IMR-90 (cell line): ENCODE measurements at regions not wholly inside any gene's neighbourhood (a gene's known extent, or its start where the extent isn't known, plus 50 kb on each side); places are given as distances from the start of the nearest gene placed in this dataset.

Source experiments
- ATAC-seq: fragments of 200-7000 bp; cut with Tn5 transposase; 2 replicates; pipeline ENCODE4 v1.9.1; 2020; ENCODE audit warnings: low read depth, mild to moderate bottlenecking, moderate library complexity
- BruUV-seq: library from RNA; stranded (reverse); fragments of 400-500 nt; replicated peaks from 2 replicates; lab custom pipeline; 2021; lab: Mats Ljungman, UMichigan
- CTCF ChIA-PET: fragments of 300-600 bp; formaldehyde crosslinking; extraction: SDS; loops from one replicate; lab custom pipeline; 2021; ENCODE audit warnings: antibody characterized with exemption; lab: Yijun Ruan, JAX
- POLR2A ChIA-PET: fragments of 300-600 bp; sonication (Branson Sonifier 250); formaldehyde crosslinking; loops from one replicate; lab custom pipeline; 2022; ENCODE audit warnings: antibody characterized with exemption; ENCODE audit not compliant: unreplicated experiment; lab: Charles Lee
- DNase-seq: peaks from one replicate; pipeline ENCODE4 v3.0.0; 2013
- H2AFZ ChIP-seq: replicated peaks from 2 replicates; pipeline ENCODE3; 2013; ENCODE audit warnings: low read length, mild to moderate bottlenecking; ENCODE audit not compliant: poor library complexity
- H2AK5ac ChIP-seq: 2 replicates; pipeline ENCODE4 v1.6.1; 2013; ENCODE audit warnings: low read depth, low read length, inconsistent platforms
- H2AK9ac ChIP-seq: replicated peaks from 2 replicates; pipeline ENCODE3; 2013; ENCODE audit warnings: mild to moderate bottlenecking, low read depth, low read length, moderate library complexity; ENCODE audit not compliant: poor library complexity
- H2BK120ac ChIP-seq: 2 replicates; pipeline ENCODE4 v1.6.1; 2013; ENCODE audit warnings: low read depth, low read length, inconsistent platforms
- H2BK15ac ChIP-seq: 3 replicates; pipeline ENCODE4 v1.6.1; 2013; ENCODE audit warnings: low read depth, low read length, inconsistent platforms
- H2BK20ac ChIP-seq: 2 replicates; pipeline ENCODE4 v1.6.1; 2013; ENCODE audit warnings: low read depth, mild to moderate bottlenecking, inconsistent platforms, low read length, moderate library complexity
- H2BK5ac ChIP-seq: 2 replicates; pipeline ENCODE4 v1.6.1; 2013; ENCODE audit warnings: mild to moderate bottlenecking, low read depth, low read length, inconsistent platforms; ENCODE audit not compliant: poor library complexity, severe bottlenecking
- H3K14ac ChIP-seq: replicated peaks from 2 replicates; pipeline ENCODE4 v1.6.1; 2013; ENCODE audit warnings: low read depth, low read length, inconsistent platforms
- H3K18ac ChIP-seq: 2 replicates; pipeline ENCODE4 v1.6.1; 2013; ENCODE audit warnings: low read depth, low read length, control low read depth
- H3K23ac ChIP-seq: 2 replicates; pipeline ENCODE4 v1.6.1; 2013; ENCODE audit warnings: low read depth, low read length, inconsistent platforms
- H3K27ac ChIP-seq: 2 replicates; pipeline ENCODE4 v1.5.1; 2013; ENCODE audit warnings: mild to moderate bottlenecking, control low read depth, low read length; ENCODE audit not compliant: insufficient read depth
- H3K27me3 ChIP-seq: 2 replicates; pipeline ENCODE4 v1.6.1; 2013; ENCODE audit warnings: low read length; ENCODE audit not compliant: control insufficient read depth, insufficient read depth
- H3K36me3 ChIP-seq: 2 replicates; pipeline ENCODE4 v1.6.1; 2013; ENCODE audit warnings: low read length, mixed read lengths; ENCODE audit not compliant: control insufficient read depth, insufficient read depth
- H3K4ac ChIP-seq: 2 replicates; pipeline ENCODE4 v1.6.1; 2013; ENCODE audit warnings: low read depth, low read length, inconsistent platforms
- H3K4me1 ChIP-seq: 2 replicates; pipeline ENCODE4 v1.6.1; 2013; ENCODE audit warnings: low read length, mixed read lengths; ENCODE audit not compliant: control insufficient read depth, insufficient read depth
- H3K4me2 ChIP-seq: 2 replicates; pipeline ENCODE4 v1.6.1; 2013; ENCODE audit warnings: low read depth, mild to moderate bottlenecking, control low read depth, low read length, moderate library complexity
- H3K4me3 ChIP-seq: 2 replicates; pipeline ENCODE4 v1.5.1; 2013; ENCODE audit warnings: low read depth, mild to moderate bottlenecking, control low read depth, low read length, moderate library complexity; ENCODE audit not compliant: insufficient read depth
- H3K56ac ChIP-seq: 2 replicates; pipeline ENCODE4 v1.6.1; 2013; ENCODE audit warnings: low read length, inconsistent platforms; ENCODE audit not compliant: insufficient read depth; ENCODE audit errors: extremely low read depth
- H3K79me1 ChIP-seq, 2 experiments: 2 replicates each; pipeline ENCODE4 v1.6.1; 2013; ENCODE audit warnings: low read length in 2 of 2, inconsistent platforms in 1 of 2, low read depth in 1 of 2
- H3K9ac ChIP-seq: 2 replicates; pipeline ENCODE4 v1.6.1; 2013; ENCODE audit warnings: low read depth, low read length, control low read depth
- H3K9me1 ChIP-seq: 2 replicates; pipeline ENCODE4 v1.6.1; 2013; ENCODE audit warnings: low read length, inconsistent platforms; ENCODE audit not compliant: insufficient read depth
- H3K9me3 ChIP-seq: 2 replicates; pipeline ENCODE4 v1.6.1; 2013; ENCODE audit warnings: low read length; ENCODE audit not compliant: control insufficient read depth, insufficient read depth
- H4K20me1 ChIP-seq: 2 replicates; pipeline ENCODE4 v1.6.1; 2013; ENCODE audit warnings: low read length, inconsistent platforms; ENCODE audit not compliant: insufficient read depth
- H4K5ac ChIP-seq: 2 replicates; pipeline ENCODE4 v1.6.1; 2013; ENCODE audit warnings: mild to moderate bottlenecking, low read depth, low read length, control low read depth
- H4K8ac ChIP-seq, 2 experiments: 2 replicates each; pipeline ENCODE4 v1.6.1; 2013; ENCODE audit warnings: low read depth in 2 of 2, low read length in 2 of 2, control low read depth in 1 of 2, inconsistent platforms in 1 of 2
- H4K91ac ChIP-seq: 2 replicates; pipeline ENCODE4 v1.6.1; 2013; ENCODE audit warnings: low read depth, low read length, inconsistent platforms; ENCODE audit not compliant: insufficient read depth
- BHLHE40 ChIP-seq: fragments of 150-350 bp; IDR thresholded peaks from 2 replicates; pipeline ENCODE4 v1.6.1; 2016; ENCODE audit warnings: mild to moderate bottlenecking, low read depth, low read length
- CEBPB ChIP-seq: IDR thresholded peaks from 2 replicates; pipeline ENCODE4 v1.6.1; 2012; ENCODE audit warnings: low read depth, low read length, improper control_type of control experiment
- CHD1 ChIP-seq: IDR thresholded peaks from 2 replicates; pipeline ENCODE4 v1.6.1; 2012; ENCODE audit warnings: low read depth, low read length, improper control_type of control experiment
- FOS ChIP-seq: fragments of 150-350 bp; IDR thresholded peaks from 2 replicates; pipeline ENCODE4 v1.6.1; 2016; ENCODE audit warnings: low read depth, low read length
- MAFK ChIP-seq: IDR thresholded peaks from 2 replicates; pipeline ENCODE4 v1.6.1; 2012; ENCODE audit warnings: low read depth, low read length, improper control_type of control experiment
- MAZ ChIP-seq: IDR thresholded peaks from 2 replicates; pipeline ENCODE4 v1.6.1; 2012; ENCODE audit warnings: low read depth, mild to moderate bottlenecking, low read length, improper control_type of control experiment, moderate library complexity, borderline replicate concordance
- MXI1 ChIP-seq: IDR thresholded peaks from 2 replicates; pipeline ENCODE4 v1.6.1; 2012; ENCODE audit warnings: low read depth, mild to moderate bottlenecking, low read length, moderate library complexity, borderline replicate concordance
- NFE2L2 ChIP-seq: fragments of 150-350 bp; IDR thresholded peaks from 2 replicates; pipeline ENCODE4 v1.6.1; 2016; ENCODE audit warnings: low read depth, mild to moderate bottlenecking, low read length
- POLR2A ChIP-seq: IDR thresholded peaks from 2 replicates; pipeline ENCODE4 v1.6.1; 2012; ENCODE audit warnings: mild to moderate bottlenecking, low read depth, low read length
- RAD21 ChIP-seq: IDR thresholded peaks from 2 replicates; pipeline ENCODE4 v1.6.1; 2012; ENCODE audit warnings: low read length, improper control_type of control experiment
- RCOR1 ChIP-seq: IDR thresholded peaks from 2 replicates; pipeline ENCODE4 v1.6.1; 2012; ENCODE audit warnings: mild to moderate bottlenecking, low read length, improper control_type of control experiment; ENCODE audit not compliant: insufficient replicate concordance
- RFX5 ChIP-seq: IDR thresholded peaks from 2 replicates; pipeline ENCODE4 v1.8.0; 2012; ENCODE audit warnings: low read depth, mild to moderate bottlenecking, low read length, moderate library complexity
- SMC3 ChIP-seq: fragments of 150-350 bp; IDR thresholded peaks from 2 replicates; pipeline ENCODE4 v1.6.1; 2016; ENCODE audit warnings: low read depth, mild to moderate bottlenecking, antibody characterized with exemption, low read length, moderate library complexity
- WGBS, 2 experiments: methylation state at CpG; one replicate each; pipeline versions ENCODE4 v1.1.5 to v1.1.7; 2013; ENCODE audit warnings: missing lambda C conversion rate in 2 of 2; ENCODE audit not compliant: insufficient read length in 1 of 2; ENCODE audit errors: extremely low coverage in 2 of 2; 5-methylcytosine and 5-hydroxymethylcytosine counted together
- dilution Hi-C: fragments of 300-500 bp; cut with HindIII; formaldehyde crosslinking; loops from one replicate; pipeline ENCODE4 v1.14.3; 2018; ENCODE audit warnings: low sequenced_read_pairs; ENCODE audit not compliant: unreplicated experiment
- in situ Hi-C: fragments of 300-500 bp; cut with MboI; formaldehyde crosslinking; loops from 3 replicates; pipeline ENCODE4 v1.14.3; 2019; ENCODE audit warnings: low sequenced_read_pairs, inconsistent platforms, mixed read lengths
- intact Hi-C: fragments of 100-400 bp; cut with micrococcal nuclease; formaldehyde crosslinking; loops from 2 replicates; pipeline ENCODE4 v1.10.0; 2022
- TF ChIP-seq, protein P1 (sequence below): fragments of 150-350 bp; IDR thresholded peaks from 2 replicates; pipeline ENCODE4 v1.6.1; 2017; ENCODE audit warnings: mild to moderate bottlenecking, antibody characterized with exemption, low read length, low read depth
- TF ChIP-seq, protein P2 (sequence below): conservative IDR thresholded peaks from 2 replicates; pipeline ENCODE4 v1.5.1; 2012; ENCODE audit warnings: mild to moderate bottlenecking, low read depth, low read length, improper control_type of control experiment
- TF ChIP-seq, protein P3 (sequence below): fragments of 150-350 bp; IDR thresholded peaks from 2 replicates; pipeline ENCODE4 v1.6.1; 2016; ENCODE audit warnings: low read depth, mild to moderate bottlenecking, low read length, moderate library complexity, borderline replicate concordance

DNA sequence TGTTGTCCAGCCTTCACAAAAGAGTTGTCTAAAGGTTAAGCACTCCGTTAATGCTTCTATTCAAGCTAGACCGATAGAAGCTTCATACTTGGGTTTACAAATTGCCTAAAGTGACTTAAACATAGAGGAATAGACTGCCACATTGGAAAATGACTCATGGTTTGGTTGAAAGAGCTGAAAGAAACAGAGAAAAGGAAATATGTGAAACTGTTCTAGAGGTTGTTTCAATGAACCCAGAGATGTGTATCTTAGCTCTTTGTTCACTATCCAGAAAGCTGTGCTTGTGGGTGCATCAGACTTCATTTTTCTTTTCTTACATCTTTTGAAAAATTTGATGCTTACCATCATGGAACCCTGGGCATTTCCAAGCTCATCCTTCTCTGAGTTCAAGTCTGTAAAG is 736.2 kb downstream of the INHBA start:
- Histone ChIP-seq H2BK15ac (no peak overlapping the region), H4K8ac (no peak overlapping the region), H3K9me1 (no peaks in the 10 kb centered on the region), H3K9ac (no peak overlapping the region), H2AK5ac (no peak overlapping the region), H3K27ac (no peak overlapping the region), H3K4me1 (no peaks in the 10 kb centered on the region), H2BK20ac (peak overlapping the region; percentile 0; the same call in 1 of the 2 replicates), H3K18ac (no peak overlapping the region), H4K91ac (no peak overlapping the region), H3K23ac (no peak overlapping the region), H2AFZ (no peak overlapping the region), H3K14ac (no peak overlapping the region), H3K27me3 (no peaks in the 10 kb centered on the region), H3K56ac (no peak overlapping the region), H2AK9ac (no peak overlapping the region), H3K4me2 (no peak overlapping the region), H4K5ac (no peak overlapping the region), H2BK5ac (no peak overlapping the region), H3K79me1 (no peaks in the 10 kb centered on the region), H3K4me3 (no peak overlapping the region), H3K9me3 (no peaks in the 10 kb centered on the region), H4K20me1 (no peaks in the 10 kb centered on the region), H3K36me3 (no peaks in the 10 kb centered on the region), H2BK120ac (no peak overlapping the region), H3K4ac (no peak overlapping the region)
- ChIA-PET POLR2A (no interaction called here), CTCF (no interaction called here)
- TF ChIP-seq MXI1 (no peak), BHLHE40 (no peak), MAZ (no peak), RFX5 (no peak), RAD21 (no peak), RCOR1 (no peak), CEBPB (no peak), FOS (no peak), NFE2L2 (no peak), POLR2A (no peak), MAFK (no peak), CHD1 (no peak), SMC3 (no peak)
- TF ChIP-seq, protein P1, sequence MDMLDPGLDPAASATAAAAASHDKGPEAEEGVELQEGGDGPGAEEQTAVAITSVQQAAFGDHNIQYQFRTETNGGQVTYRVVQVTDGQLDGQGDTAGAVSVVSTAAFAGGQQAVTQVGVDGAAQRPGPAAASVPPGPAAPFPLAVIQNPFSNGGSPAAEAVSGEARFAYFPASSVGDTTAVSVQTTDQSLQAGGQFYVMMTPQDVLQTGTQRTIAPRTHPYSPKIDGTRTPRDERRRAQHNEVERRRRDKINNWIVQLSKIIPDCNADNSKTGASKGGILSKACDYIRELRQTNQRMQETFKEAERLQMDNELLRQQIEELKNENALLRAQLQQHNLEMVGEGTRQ = no peak
- TF ChIP-seq, protein P2, sequence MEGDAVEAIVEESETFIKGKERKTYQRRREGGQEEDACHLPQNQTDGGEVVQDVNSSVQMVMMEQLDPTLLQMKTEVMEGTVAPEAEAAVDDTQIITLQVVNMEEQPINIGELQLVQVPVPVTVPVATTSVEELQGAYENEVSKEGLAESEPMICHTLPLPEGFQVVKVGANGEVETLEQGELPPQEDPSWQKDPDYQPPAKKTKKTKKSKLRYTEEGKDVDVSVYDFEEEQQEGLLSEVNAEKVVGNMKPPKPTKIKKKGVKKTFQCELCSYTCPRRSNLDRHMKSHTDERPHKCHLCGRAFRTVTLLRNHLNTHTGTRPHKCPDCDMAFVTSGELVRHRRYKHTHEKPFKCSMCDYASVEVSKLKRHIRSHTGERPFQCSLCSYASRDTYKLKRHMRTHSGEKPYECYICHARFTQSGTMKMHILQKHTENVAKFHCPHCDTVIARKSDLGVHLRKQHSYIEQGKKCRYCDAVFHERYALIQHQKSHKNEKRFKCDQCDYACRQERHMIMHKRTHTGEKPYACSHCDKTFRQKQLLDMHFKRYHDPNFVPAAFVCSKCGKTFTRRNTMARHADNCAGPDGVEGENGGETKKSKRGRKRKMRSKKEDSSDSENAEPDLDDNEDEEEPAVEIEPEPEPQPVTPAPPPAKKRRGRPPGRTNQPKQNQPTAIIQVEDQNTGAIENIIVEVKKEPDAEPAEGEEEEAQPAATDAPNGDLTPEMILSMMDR = no peak
- TF ChIP-seq, protein P3, sequence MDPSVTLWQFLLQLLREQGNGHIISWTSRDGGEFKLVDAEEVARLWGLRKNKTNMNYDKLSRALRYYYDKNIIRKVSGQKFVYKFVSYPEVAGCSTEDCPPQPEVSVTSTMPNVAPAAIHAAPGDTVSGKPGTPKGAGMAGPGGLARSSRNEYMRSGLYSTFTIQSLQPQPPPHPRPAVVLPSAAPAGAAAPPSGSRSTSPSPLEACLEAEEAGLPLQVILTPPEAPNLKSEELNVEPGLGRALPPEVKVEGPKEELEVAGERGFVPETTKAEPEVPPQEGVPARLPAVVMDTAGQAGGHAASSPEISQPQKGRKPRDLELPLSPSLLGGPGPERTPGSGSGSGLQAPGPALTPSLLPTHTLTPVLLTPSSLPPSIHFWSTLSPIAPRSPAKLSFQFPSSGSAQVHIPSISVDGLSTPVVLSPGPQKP = no peak
- no TSS peak for BruUV-seq
- ATAC-seq (no peak), DNase-seq (peak; percentile 16)
- in situ Hi-C loops (no loop called here), dilution Hi-C loops (no loop called here), intact Hi-C loops (no loop called here)
- WGBS, 2 experiments = 93% methylated on average over 2 of the region's 2 CpGs; no CpG with 5 or more reads in 1 of the 2 experiments
